Lung microvascular endothelial cell (primary cell): ENCODE measurements at regions not wholly inside any gene's neighbourhood (a gene's known extent, or its start where the extent isn't known, plus 50 kb on each side); places are given as distances from the start of the nearest gene placed in this dataset.

Experiments
- DNase-seq, 2 donors: peaks; one replicate each; pipeline versions ENCODE4 v3.0.0 to v3.0.0-alpha.2; 2010; ENCODE audit warnings: low read depth in 2 of 2

- peak; percentile 19 to 61 for DNase-seq
Observed at GRCh38 chr1:172951730-172952365, 98.9 kb downstream of the TNFSF18 start.

GRCh38 chr1:172952516-172952915 lies 98.2 kb downstream of the TNFSF18 start:
- DNase-seq: no peak

- DNase-seq: no peak
Observed at GRCh38 chr1:172954476-172955150, 96.1 kb downstream of the TNFSF18 start.

GRCh38 chr1:172955161-172955815 lies 95.5 kb downstream of the TNFSF18 start:
- DNase-seq: peak in 1 of 2 donors; percentile 97

GRCh38 chr1:172956871-172957270 lies 93.9 kb downstream of the TNFSF18 start:
- DNase-seq: peak in 1 of 2 donors; percentile 58

DNA sequence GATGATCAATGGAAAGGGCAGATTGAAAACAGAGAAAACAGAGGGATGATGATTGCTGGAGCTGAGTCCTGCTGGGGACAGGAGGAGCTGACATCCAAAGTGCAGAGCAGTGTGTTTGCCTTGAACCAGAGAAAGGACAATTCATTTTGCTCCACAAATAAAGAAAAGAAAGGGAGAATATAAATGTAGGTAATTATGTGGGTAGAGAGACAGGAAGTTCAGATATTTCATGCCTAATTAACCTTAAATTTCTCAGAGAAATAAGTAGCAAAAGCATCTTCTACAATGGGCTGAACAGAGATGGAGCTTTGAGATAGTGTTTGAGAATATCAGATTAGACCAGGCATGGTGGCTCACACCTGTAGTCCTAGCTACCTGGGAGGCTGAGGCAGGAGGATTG lies 93.2 kb downstream of the TNFSF18 start:
- DNase-seq: no peak

- DNase-seq: no peak
Observed at GRCh38 chr1:172959571-172959970, 91.2 kb downstream of the TNFSF18 start.

DNA sequence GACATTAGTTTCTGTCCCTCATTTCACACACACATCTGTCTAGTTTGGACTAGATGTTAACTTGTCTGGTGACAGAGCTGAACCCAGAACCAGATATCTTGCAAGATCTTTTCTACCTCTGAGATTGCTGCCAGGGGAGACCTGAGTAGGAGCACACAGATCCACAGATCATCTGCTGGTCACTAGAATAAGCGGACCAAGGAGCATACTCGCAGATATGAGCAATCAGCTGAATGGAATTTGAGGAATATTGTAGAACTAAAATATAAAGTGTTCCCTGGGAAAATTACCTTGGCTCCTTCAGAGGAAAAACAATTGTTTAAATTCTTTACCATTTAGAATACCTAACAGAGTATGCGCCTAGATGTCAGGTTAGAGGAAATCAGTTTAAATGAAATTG lies 90.7 kb downstream of the TNFSF18 start:
- peak in 1 of 2 donors; percentile 37 for DNase-seq

DNA sequence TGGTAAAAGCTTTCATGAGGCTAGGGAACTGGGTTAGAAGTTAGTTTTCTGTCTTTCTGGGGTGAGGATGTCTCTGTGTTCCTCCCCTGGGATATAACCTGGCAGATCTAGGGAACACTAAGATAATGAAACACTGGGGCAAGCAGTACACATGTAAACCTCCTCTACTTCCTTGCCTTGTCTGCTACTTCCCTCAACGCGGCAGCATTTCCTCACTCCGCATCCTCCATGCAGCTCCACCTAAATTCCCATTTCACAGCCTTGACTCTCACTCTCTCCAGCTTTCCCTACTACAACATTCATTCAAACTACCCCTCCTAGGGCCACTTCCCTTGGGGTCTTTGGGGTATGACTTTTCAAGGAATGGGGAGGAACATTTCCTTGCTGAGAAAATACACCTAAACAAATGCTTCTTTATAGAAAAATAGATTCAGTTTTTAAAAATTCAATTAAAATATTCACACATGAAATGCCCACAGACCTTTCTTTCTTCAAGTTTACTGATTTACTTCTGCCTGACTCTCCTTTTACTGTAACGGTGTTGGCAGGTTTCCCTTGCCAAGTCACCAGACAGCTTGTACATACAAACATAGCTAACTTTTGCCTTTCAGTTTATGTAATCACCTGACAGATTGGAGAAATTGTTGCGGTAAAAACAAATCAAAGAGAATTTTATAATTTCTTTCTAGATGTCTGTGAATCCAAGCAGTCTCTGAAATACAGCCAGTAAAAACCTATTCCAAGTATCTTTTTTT lies 90.1 kb downstream of the TNFSF18 start:
- DNase-seq: peak; percentile 31 to 66

DNA sequence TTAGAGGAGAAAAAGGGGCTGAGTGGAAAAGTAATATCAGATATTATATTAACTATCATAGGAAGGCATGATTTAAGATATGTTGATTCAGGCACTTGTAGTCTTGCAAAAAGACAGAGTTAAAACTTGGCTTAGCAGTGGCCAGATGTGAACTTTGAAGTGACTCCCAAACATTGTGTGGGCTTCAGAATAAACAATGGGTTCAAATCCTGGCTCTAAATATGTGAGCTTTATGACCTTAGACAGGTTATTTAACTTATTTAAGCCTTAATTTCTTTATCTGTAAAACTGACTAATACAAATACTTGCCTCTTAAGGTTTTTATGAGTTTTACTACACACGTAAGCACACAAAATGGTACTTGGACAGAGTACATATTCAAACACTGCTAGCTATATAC lies 85.9 kb downstream of the TNFSF18 start:
- no peak for DNase-seq

- DNase-seq: peak in 1 of 2 donors; percentile 69
Observed at GRCh38 chr1:172966844-172967540, 83.7 kb downstream of the TNFSF18 start.

DNA sequence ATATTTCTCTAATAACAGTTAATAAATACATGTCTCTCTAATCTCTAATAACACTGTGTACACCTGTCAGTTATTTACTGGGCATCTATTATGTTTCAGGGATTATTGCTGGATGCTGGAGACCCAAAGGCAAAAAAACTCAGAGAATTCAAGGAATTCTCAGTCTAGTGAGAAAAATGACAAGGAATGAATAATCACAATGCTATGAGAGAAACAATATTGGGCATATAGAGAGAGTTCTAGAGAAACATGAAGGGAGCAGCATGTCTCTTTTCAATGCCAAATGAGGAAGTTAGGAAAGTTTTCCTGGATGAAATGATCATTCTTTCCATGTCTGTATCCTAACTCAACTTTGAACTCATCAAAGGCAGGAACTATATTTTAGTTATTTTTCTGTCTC lies 82.8 kb downstream of the TNFSF18 start:
- peak in 1 of 2 donors; percentile 54 for DNase-seq

DNA sequence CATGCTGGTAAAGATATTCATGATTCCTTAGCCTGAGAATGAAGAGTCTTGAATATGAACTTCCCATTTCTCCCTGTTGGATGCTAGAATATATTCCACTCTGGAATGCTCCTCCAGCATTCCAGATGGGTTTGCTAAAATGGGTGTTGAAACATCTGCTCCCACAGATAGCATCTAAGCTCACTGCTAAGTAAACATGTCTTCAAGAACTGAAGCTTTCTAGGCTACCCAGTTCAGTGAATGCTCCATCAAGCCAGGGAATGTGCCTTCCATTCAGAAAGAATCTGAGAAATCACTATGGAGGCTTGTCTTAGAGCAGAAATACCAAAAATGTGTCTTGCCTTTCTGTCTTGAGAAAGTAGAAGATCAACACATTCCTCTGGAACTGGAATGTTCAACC lies 81.1 kb downstream of the TNFSF18 start:
- DNase-seq: peak in 1 of 2 donors; percentile 43

- DNase-seq: peak in 1 of 2 donors; percentile 73
Observed at GRCh38 chr1:172970186-172970585, 80.6 kb downstream of the TNFSF18 start.

GRCh38 chr1:172971241-172971640 lies 79.5 kb downstream of the TNFSF18 start:
- no peak for DNase-seq

DNA sequence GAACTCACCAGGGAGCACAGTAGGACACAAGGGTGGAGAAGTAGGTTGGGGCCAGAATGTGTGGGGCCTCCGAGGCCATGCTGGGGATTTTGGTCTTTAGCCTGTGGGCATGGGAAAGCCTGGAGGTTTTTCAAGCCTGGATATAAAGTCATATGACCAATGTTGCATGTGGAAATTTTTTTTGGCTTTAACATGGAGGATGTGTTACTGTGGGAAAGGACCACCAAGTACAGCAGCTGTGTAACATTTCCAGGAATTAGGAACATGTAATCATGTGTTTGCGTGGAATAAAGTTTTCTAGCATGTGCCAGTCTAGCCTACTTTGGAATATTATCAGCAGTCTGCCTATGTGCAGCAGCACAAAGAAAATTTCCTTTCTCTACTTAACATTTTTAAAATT lies 78.5 kb downstream of the TNFSF18 start:
- DNase-seq: no peak

DNA sequence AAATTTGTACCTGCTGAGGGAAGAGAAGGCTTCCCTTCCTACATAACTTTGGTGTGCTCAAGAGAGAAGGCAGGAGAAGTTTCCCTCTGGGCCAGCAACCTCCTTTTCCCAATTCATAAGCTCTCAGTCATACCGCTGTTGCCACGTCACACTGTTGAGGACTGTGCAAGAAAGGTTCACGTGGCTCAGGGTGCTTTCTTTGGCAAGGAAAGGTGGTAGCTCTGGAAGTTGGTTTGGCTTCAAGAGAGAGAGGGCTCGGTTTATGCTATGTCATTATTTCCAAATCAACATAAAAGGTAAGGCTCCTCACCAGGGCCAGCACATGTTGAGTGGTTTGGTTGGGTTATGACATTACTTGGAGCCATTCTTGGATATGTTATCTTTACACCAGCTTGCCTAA lies 77.3 kb downstream of the TNFSF18 start:
- DNase-seq: no peak

GRCh38 chr1:172976222-172977041 lies 74.3 kb downstream of the TNFSF18 start:
- DNase-seq: peak; percentile 79 to 92

DNA sequence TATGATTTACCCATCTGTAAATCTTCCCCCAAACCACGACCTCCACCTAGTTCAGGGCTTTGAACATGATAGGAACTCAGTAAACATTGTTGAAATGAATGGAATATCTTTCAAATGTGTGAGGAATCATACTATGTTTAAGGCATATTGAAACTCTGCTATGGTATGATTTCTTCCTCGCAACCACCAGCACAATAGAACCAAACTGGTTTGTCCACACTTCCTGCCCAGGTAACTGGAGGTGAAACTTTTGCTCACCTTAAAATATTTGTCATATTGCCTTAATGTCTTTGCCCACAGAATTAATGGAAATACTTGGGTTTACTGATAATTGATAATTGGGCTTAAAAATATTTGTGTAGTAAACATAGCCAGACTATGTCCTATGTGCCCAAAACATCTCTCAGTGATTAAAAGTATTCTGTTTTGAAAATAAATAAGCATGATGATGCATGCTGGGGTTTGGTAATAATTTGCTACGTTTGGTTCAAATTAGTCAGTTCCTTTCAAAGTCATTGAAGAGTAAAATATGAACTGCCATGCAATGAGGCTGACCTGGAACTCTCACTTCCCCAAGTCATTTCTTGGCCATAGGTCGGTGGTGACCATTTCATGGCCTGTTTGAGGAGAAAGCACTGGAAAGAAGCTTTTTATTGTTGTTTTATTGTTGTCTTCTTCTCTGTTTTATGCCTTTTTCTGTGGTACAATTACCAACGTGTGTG lies 73.3 kb downstream of the TNFSF18 start:
- peak in 1 of 2 donors; percentile 40 for DNase-seq

DNA sequence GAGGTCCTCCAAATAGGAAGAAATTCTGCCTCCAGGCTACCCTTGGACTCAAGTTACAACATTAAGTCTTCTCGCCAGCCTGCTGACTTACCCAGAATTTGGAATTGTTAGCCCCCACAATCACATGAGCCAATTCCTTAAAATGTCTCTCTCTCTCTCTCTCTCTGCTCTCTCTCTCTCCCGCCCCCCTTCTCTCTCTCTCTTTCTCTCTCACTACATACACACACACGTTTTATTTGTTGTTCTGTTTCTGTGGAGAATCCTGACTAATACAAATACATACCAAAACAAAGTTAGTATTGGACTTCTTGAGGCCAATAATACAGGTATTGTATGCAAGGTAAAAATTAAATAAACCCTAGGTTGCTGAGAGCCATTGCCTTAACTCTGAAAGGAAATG lies 72.1 kb downstream of the TNFSF18 start:
- DNase-seq: no peak
